Calu3 (cell line): ENCODE measurements at regions not wholly inside any gene's neighbourhood (a gene's known extent, or its start where the extent isn't known, plus 50 kb on each side); places are given as distances from the start of the nearest gene placed in this dataset.

Experiments
- BruUV-seq: library from RNA; stranded (reverse); fragments of 400-500 nt; replicated peaks from 2 replicates; lab custom pipeline; 2021; lab: Mats Ljungman, UMichigan
- CTCF ChIA-PET: fragments of 300-600 bp; sonication (Branson Sonifier 250); formaldehyde crosslinking; loops from one replicate; lab custom pipeline; 2022; ENCODE audit warnings: antibody characterized with exemption; lab: Charles Lee
- DNase-seq: peaks from one replicate; pipeline ENCODE4 v3.0.0; 2022
- H3K27ac Mint-ChIP-seq: one replicate; pipeline ENCODE4 v1.8.0; 2022; ENCODE audit warnings: mixed read lengths; ENCODE audit not compliant: unreplicated experiment
- H3K27me3 Mint-ChIP-seq: one replicate; pipeline ENCODE4 v1.8.0; 2022; ENCODE audit warnings: mixed read lengths; ENCODE audit not compliant: unreplicated experiment
- H3K36me3 Mint-ChIP-seq: one replicate; pipeline ENCODE4 v1.8.0; 2022; ENCODE audit warnings: mild to moderate bottlenecking, moderate library complexity, mixed read lengths; ENCODE audit not compliant: insufficient read depth, unreplicated experiment
- H3K4me1 Mint-ChIP-seq: one replicate; pipeline ENCODE4 v1.8.0; 2022; ENCODE audit warnings: mild to moderate bottlenecking, low read depth, mixed read lengths; ENCODE audit not compliant: unreplicated experiment
- H3K4me3 Mint-ChIP-seq: one replicate; pipeline ENCODE4 v1.8.0; 2022; ENCODE audit warnings: mild to moderate bottlenecking, low read depth, moderate library complexity, mixed read lengths; ENCODE audit not compliant: unreplicated experiment
- H3K9me3 Mint-ChIP-seq: one replicate; pipeline ENCODE4 v1.8.0; 2022; ENCODE audit warnings: low read depth, mixed read lengths; ENCODE audit not compliant: unreplicated experiment
- CTCF ChIP-seq: fragments of 200-600 bp; IDR thresholded peaks from one replicate; pipeline ENCODE4 v1.8.0; 2022; ENCODE audit warnings: antibody characterized with exemption; ENCODE audit not compliant: unreplicated experiment
- intact Hi-C: fragments of 100-400 bp; cut with micrococcal nuclease; formaldehyde crosslinking; loops from one replicate; pipeline ENCODE4 v1.10.0; 2022; ENCODE audit not compliant: unreplicated experiment

- Mint-ChIP-seq H3K36me3 (no peaks in the 10 kb centered on the region), H3K9me3 (no peaks in the 10 kb centered on the region), H3K4me1 (peaks cover 8% of the 10 kb centered on the region), H3K4me3 (no peak overlapping the region), H3K27me3 (no peaks in the 10 kb centered on the region), H3K27ac (no peak overlapping the region)
- BruUV-seq: no TSS peak
- intact Hi-C loops: loop anchor here (2.0 kb wide), 1 partner anchor 243 kb away; no protein-coding TSS in a partner anchor
- no peak for DNase-seq
- CTCF ChIA-PET: interaction anchor here (1.6 kb wide), 1 partner anchor 163 kb away, joined by 4 read pairs; no protein-coding TSS in a partner anchor
- TF ChIP-seq CTCF: no peak
These were observed 96.1 kb upstream of the LRRC55 start for GRCh38 chr11:57085611-57086010.

GRCh38 chr11:57087991-57088390, 93.8 kb upstream of the LRRC55 start:
- H3K4me3 Mint-ChIP-seq: no peak overlapping the region
- DNase-seq: no peak
- TF ChIP-seq CTCF: no peak
- CTCF ChIA-PET: no interaction called here
- H3K36me3 Mint-ChIP-seq: no peaks in the 10 kb centered on the region
- no peak overlapping the region for H3K27ac Mint-ChIP-seq
- intact Hi-C loops: no loop called here
- H3K9me3 Mint-ChIP-seq: peaks cover 2% of the 10 kb centered on the region
- peaks cover 8% of the 10 kb centered on the region for H3K4me1 Mint-ChIP-seq
- no TSS peak for BruUV-seq
- H3K27me3 Mint-ChIP-seq: no peaks in the 10 kb centered on the region

- peaks cover 7% of the 10 kb centered on the region for H3K4me1 Mint-ChIP-seq
- intact Hi-C loops: no loop called here
- H3K27ac Mint-ChIP-seq: no peak overlapping the region
- no peaks in the 10 kb centered on the region for H3K36me3 Mint-ChIP-seq
- no peak overlapping the region for H3K4me3 Mint-ChIP-seq
- peaks cover 2% of the 10 kb centered on the region for H3K9me3 Mint-ChIP-seq
- DNase-seq: no peak
- no peak for TF ChIP-seq CTCF
- H3K27me3 Mint-ChIP-seq: no peaks in the 10 kb centered on the region
- no TSS peak for BruUV-seq
- CTCF ChIA-PET: no interaction called here
These were observed 89.6 kb upstream of the LRRC55 start for GRCh38 chr11:57092028-57092698.

- intact Hi-C loops: no loop called here
- no peaks in the 10 kb centered on the region for H3K36me3 Mint-ChIP-seq
- H3K4me3 Mint-ChIP-seq: no peak overlapping the region
- TF ChIP-seq CTCF: no peak
- no peaks in the 10 kb centered on the region for H3K27me3 Mint-ChIP-seq
- DNase-seq: no peak
- CTCF ChIA-PET: interaction anchor here (1.1 to 1.7 kb wide), 4 partner anchors 10 to 253 kb away, joined by 3 to 4 read pairs (median 4); no protein-coding TSS in a partner anchor
- H3K9me3 Mint-ChIP-seq: peaks cover 2% of the 10 kb centered on the region
- no TSS peak for BruUV-seq
- H3K27ac Mint-ChIP-seq: no peak overlapping the region
- peaks cover 7% of the 10 kb centered on the region for H3K4me1 Mint-ChIP-seq
These were observed 87.4 kb upstream of the LRRC55 start for GRCh38 chr11:57094181-57094935.
